ENCODE measurements at regions not wholly inside any gene's neighbourhood (a gene's known extent, or its start where the extent isn't known, plus 50 kb on each side); places are given as distances from the start of the nearest gene placed in this dataset.

DNA sequence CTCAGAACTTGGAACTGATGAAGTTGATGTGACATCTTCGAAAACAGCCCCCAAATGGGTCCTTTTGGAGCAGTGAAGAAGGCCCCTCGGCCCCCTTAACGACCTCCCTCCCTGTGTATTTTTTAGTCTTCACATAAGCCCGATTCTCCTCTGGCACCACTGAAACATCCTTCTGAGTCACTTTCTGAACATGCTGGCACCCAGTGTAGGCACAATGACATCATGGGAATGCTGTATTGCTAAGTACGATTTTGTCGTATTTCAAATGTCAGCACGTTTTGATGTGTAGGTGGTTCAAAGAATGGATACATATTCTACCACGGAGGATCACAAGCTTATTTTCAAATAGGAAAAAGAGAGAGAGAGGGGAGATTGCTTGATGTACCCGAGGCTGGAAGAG is 111.7 kb upstream of the RIOK3 start:
- TF ChIP-seq BMI1 (IDR thresholded peaks at IDR 0.05; ENCODE audit: low read length) (no peak), AFF4 (CRISPR knock-in tag; IDR thresholded peaks at IDR 0.05) (no peak)
- ChIA-PET CTCF (ENCODE audit: low intra/inter-chr PET ratio) (no interaction called here), POLR2A (no interaction called here)
- DNase-seq (ENCODE audit: extremely low read depth in 1 of 4, low spot score in 3 of 4): no peak
- no peak for FAIRE-seq
- H3K27me3 ChIP-seq (ENCODE audit: control insufficient read depth in 2 of 2, insufficient read depth in 2 of 2, low read length in 2 of 2): no peaks in the 10 kb centered on the region
- H2AFZ ChIP-seq (ENCODE audit: low read depth, low read length): no peak overlapping the region
- no peaks in the 10 kb centered on the region for H4K20me1 ChIP-seq (replicated peaks; ENCODE audit: control insufficient read depth, insufficient read depth, low read length)
- H3K4me1 ChIP-seq (replicated peaks in 1 of 2; ENCODE audit: control insufficient read depth in 2 of 2, insufficient read depth in 2 of 2, low read length in 2 of 2): no peaks in the 10 kb centered on the region
- no peak overlapping the region for H3K4me3 ChIP-seq
- no peak overlapping the region for H3K27ac ChIP-seq (ENCODE audit: extremely low read depth, low read depth, low read length)
- peaks cover 2% of the 10 kb centered on the region; the same call in 1 of the 3 replicates for H3K36me3 ChIP-seq (ENCODE audit: control insufficient read depth, insufficient read depth, low read length)
- H3K4me2 ChIP-seq (ENCODE audit: insufficient read depth, low read length): no peak overlapping the region
- WGBS (ENCODE audit: insufficient coverage, low coverage, missing lambda C conversion rate): 68% methylated on average over 9 of the region's 9 CpGs
- no TSS peak for BruUV-seq (replicated peaks)
- intact Hi-C loops (cut with micrococcal nuclease): no loop called here
- ATAC-seq: no peak
- in situ Hi-C loops (cut with MboI): no loop called here
- H3K79me2 ChIP-seq (ENCODE audit: control insufficient read depth, insufficient read depth, low read length): no peaks in the 10 kb centered on the region
- H3K9me3 ChIP-seq (replicated peaks; ENCODE audit: control insufficient read depth, insufficient read depth, low read depth, low read length): no peaks in the 10 kb centered on the region
- peaks cover 6% of the 10 kb centered on the region for H3K9me1 ChIP-seq (ENCODE audit: control insufficient read depth, insufficient read depth, low read length)
- no peak overlapping the region for H3K9ac ChIP-seq (ENCODE audit: insufficient read depth in 1 of 2, low read depth in 2 of 2, low read length in 2 of 2)

DNA sequence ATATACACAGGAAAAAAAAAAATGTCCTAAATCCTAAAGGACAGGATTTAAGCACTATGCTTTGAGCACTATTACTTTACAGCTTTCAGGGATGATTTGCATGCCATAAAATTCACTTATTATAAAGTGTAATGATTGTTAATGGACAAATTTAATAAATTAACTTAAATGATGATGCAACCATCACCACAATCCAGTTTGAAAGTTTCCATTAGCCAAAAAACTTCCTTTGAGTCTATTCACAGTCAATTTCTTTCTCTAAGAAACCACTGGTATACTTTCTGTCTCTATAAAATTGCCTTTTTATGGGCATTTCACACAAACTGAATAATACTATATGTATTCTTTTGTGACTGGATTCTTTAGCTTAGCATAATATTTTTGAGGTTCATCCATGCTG is 111.1 kb upstream of the RIOK3 start:
- FAIRE-seq (no peak), ATAC-seq (no peak), DNase-seq (ENCODE audit: extremely low read depth in 1 of 4, low spot score in 3 of 4) (no peak)
- Histone ChIP-seq H3K4me3 (no peak overlapping the region), H3K9me3 (replicated peaks; ENCODE audit: control insufficient read depth, insufficient read depth, low read depth, low read length) (no peaks in the 10 kb centered on the region), H4K20me1 (replicated peaks; ENCODE audit: control insufficient read depth, insufficient read depth, low read length) (no peaks in the 10 kb centered on the region), H3K79me2 (ENCODE audit: control insufficient read depth, insufficient read depth, low read length) (no peaks in the 10 kb centered on the region), H3K9ac (ENCODE audit: insufficient read depth in 1 of 2, low read depth in 2 of 2, low read length in 2 of 2) (no peak overlapping the region), H2AFZ (ENCODE audit: low read depth, low read length) (no peak overlapping the region), H3K9me1 (ENCODE audit: control insufficient read depth, insufficient read depth, low read length) (peaks cover 6% of the 10 kb centered on the region), H3K4me1 (replicated peaks in 1 of 2; ENCODE audit: control insufficient read depth in 2 of 2, insufficient read depth in 2 of 2, low read length in 2 of 2) (no peaks in the 10 kb centered on the region), H3K27me3 (ENCODE audit: control insufficient read depth in 2 of 2, insufficient read depth in 2 of 2, low read length in 2 of 2) (no peaks in the 10 kb centered on the region), H3K36me3 (ENCODE audit: control insufficient read depth, insufficient read depth, low read length) (peaks cover 2% of the 10 kb centered on the region; the same call in 1 of the 3 replicates), H3K4me2 (ENCODE audit: insufficient read depth, low read length) (no peak overlapping the region), H3K27ac (ENCODE audit: extremely low read depth, low read depth, low read length) (no peak overlapping the region)
- intact Hi-C loops (cut with micrococcal nuclease) (no loop called here), in situ Hi-C loops (cut with MboI) (no loop called here)
- peak; percentile 76 for TF ChIP-seq ATF3 (IDR thresholded peaks at IDR 0.05)
- TF ChIP-seq ATF3 (CRISPR knock-in tag; conservative IDR thresholded peaks at IDR 0.05): no peak
- TF ChIP-seq CEBPG (CRISPR knock-in tag; IDR thresholded peaks at IDR 0.05): no peak
- peak; percentile 64 to 70 for TF ChIP-seq CEBPG (tag; conservative IDR thresholded peaks at IDR 0.05 in 1 of 2, IDR thresholded peaks at IDR 0.05 in 1 of 2)
- no peak for TF ChIP-seq ZNF133 (CRISPR knock-in tag; IDR thresholded peaks at IDR 0.05)
- POLR2A ChIA-PET: interaction anchor here (0.9 kb wide), 1 partner anchor 30 kb away, joined by 3 read pairs; no protein-coding TSS in a partner anchor
- BruUV-seq (replicated peaks): no TSS peak
- CTCF ChIA-PET (ENCODE audit: low intra/inter-chr PET ratio): no interaction called here

Measured in K562 (cell line).